GM19395 (cell line): ENCODE measurements at regions not wholly inside any gene's neighbourhood (a gene's known extent, or its start where the extent isn't known, plus 50 kb on each side); places are given as distances from the start of the nearest gene placed in this dataset.

Source experiments
- ATAC-seq: cut with Tn5 transposase; IDR thresholded peaks from one replicate; pipeline ENCODE4 v1.9.1; 2021; ENCODE audit warnings: mild to moderate bottlenecking, moderate library complexity; ENCODE audit not compliant: unreplicated experiment

GRCh38 chr2:120785228-120785966 is 49.7 kb downstream of the GLI2 start:
- ATAC-seq: no peak

GRCh38 chr2:120786038-120786960 is 50.6 kb downstream of the GLI2 start:
- no peak for ATAC-seq

GRCh38 chr2:120787111-120787821 is 51.6 kb downstream of the GLI2 start:
- ATAC-seq: no peak

GRCh38 chr2:120787822-120788700 is 52.4 kb downstream of the GLI2 start:
- ATAC-seq: no peak

GRCh38 chr2:120791243-120791961 is 55.7 kb downstream of the GLI2 start:
- ATAC-seq: no peak

GRCh38 chr2:120791962-120792297 is 56.3 kb downstream of the GLI2 start:
- ATAC-seq: no peak

- ATAC-seq: no peak
These were observed 58.2 kb downstream of the GLI2 start for GRCh38 chr2:120793682-120794403.

GRCh38 chr2:120794716-120795115 is 59.0 kb downstream of the GLI2 start:
- ATAC-seq: no peak

GRCh38 chr2:120796094-120796493 is 60.4 kb downstream of the GLI2 start:
- no peak for ATAC-seq

- no peak for ATAC-seq
These were observed 62.0 kb downstream of the GLI2 start for GRCh38 chr2:120797421-120798221.

- no peak for ATAC-seq
These were observed 63.0 kb downstream of the GLI2 start for GRCh38 chr2:120798567-120799247.

GRCh38 chr2:120802158-120802557 is 66.5 kb downstream of the GLI2 start:
- ATAC-seq: no peak

GRCh38 chr2:120802867-120803484 is 67.3 kb downstream of the GLI2 start:
- no peak for ATAC-seq

GRCh38 chr2:120803764-120804335 is 68.2 kb downstream of the GLI2 start:
- ATAC-seq: no peak

GRCh38 chr2:120804459-120804858 is 68.8 kb downstream of the GLI2 start:
- no peak for ATAC-seq

- no peak for ATAC-seq
These were observed 69.3 kb downstream of the GLI2 start for GRCh38 chr2:120805011-120805410.

- no peak for ATAC-seq
These were observed 69.9 kb downstream of the GLI2 start for GRCh38 chr2:120805602-120806001.
